ACC112 (cell line): ENCODE measurements at regions not wholly inside any gene's neighbourhood (a gene's known extent, or its start where the extent isn't known, plus 50 kb on each side); places are given as distances from the start of the nearest gene placed in this dataset.

Experiments used
- H2AFZ ChIP-seq: fragments of 200-600 bp; sonication (generic); one replicate; pipeline ENCODE4 v1.6.0; 2017; ENCODE audit warnings: antibody characterized with exemption, low read length; ENCODE audit not compliant: unreplicated experiment
- H3K27ac ChIP-seq: fragments of 200-600 bp; sonication (generic); 2 replicates; pipeline ENCODE4 v1.5.1; 2014; ENCODE audit warnings: low read depth, mild to moderate bottlenecking, antibody characterized with exemption, low read length, moderate library complexity
- H3K27me3 ChIP-seq: fragments of 200-600 bp; sonication (generic); 2 replicates; pipeline ENCODE4 v1.6.1; 2014; ENCODE audit warnings: mild to moderate bottlenecking, antibody characterized with exemption, low read length, moderate library complexity, mixed read lengths; ENCODE audit not compliant: insufficient read depth
- H3K36me3 ChIP-seq: fragments of 200-600 bp; sonication (generic); 2 replicates; pipeline ENCODE4 v1.6.1; 2016; ENCODE audit warnings: mild to moderate bottlenecking, antibody characterized with exemption, low read length, moderate library complexity, mixed read lengths; ENCODE audit not compliant: insufficient read depth
- H3K4me1 ChIP-seq: fragments of 200-600 bp; sonication (generic); one replicate; pipeline ENCODE4 v1.6.1; 2016; ENCODE audit warnings: low read length, mixed read lengths; ENCODE audit not compliant: insufficient read depth, unreplicated experiment, control insufficient read depth
- H3K4me3 ChIP-seq: fragments of 200-600 bp; sonication (generic); 2 replicates; pipeline ENCODE4 v1.5.1; 2014; ENCODE audit warnings: mild to moderate bottlenecking, low read depth, low read length
- H3K79me2 ChIP-seq: fragments of 200-600 bp; sonication (generic); one replicate; pipeline ENCODE4 v1.6.0; 2016; ENCODE audit warnings: low read length; ENCODE audit not compliant: control insufficient read depth, unreplicated experiment, insufficient read depth

GRCh38 chr18:57906852-57907251 is 103.7 kb upstream of the ATP8B1 start:
- Histone ChIP-seq H3K27me3 (no peaks in the 10 kb centered on the region), H3K36me3 (no peaks in the 10 kb centered on the region), H2AFZ (no peak overlapping the region), H3K79me2 (no peaks in the 10 kb centered on the region), H3K4me1 (no peaks in the 10 kb centered on the region), H3K4me3 (no peak overlapping the region), H3K27ac (no peak overlapping the region)

GRCh38 chr18:57904535-57904934 is 101.4 kb upstream of the ATP8B1 start:
- Histone ChIP-seq H3K4me1 (no peaks in the 10 kb centered on the region), H2AFZ (no peak overlapping the region), H3K27me3 (no peaks in the 10 kb centered on the region), H3K36me3 (no peaks in the 10 kb centered on the region), H3K4me3 (no peak overlapping the region), H3K79me2 (no peaks in the 10 kb centered on the region), H3K27ac (no peak overlapping the region)

GRCh38 chr18:57902721-57903120 is 99.6 kb upstream of the ATP8B1 start:
- H3K27me3 ChIP-seq: no peaks in the 10 kb centered on the region
- no peak overlapping the region for H3K4me3 ChIP-seq
- H3K79me2 ChIP-seq: no peaks in the 10 kb centered on the region
- H3K4me1 ChIP-seq: peaks cover 7% of the 10 kb centered on the region
- H2AFZ ChIP-seq: no peak overlapping the region
- no peak overlapping the region for H3K27ac ChIP-seq
- H3K36me3 ChIP-seq: no peaks in the 10 kb centered on the region

DNA sequence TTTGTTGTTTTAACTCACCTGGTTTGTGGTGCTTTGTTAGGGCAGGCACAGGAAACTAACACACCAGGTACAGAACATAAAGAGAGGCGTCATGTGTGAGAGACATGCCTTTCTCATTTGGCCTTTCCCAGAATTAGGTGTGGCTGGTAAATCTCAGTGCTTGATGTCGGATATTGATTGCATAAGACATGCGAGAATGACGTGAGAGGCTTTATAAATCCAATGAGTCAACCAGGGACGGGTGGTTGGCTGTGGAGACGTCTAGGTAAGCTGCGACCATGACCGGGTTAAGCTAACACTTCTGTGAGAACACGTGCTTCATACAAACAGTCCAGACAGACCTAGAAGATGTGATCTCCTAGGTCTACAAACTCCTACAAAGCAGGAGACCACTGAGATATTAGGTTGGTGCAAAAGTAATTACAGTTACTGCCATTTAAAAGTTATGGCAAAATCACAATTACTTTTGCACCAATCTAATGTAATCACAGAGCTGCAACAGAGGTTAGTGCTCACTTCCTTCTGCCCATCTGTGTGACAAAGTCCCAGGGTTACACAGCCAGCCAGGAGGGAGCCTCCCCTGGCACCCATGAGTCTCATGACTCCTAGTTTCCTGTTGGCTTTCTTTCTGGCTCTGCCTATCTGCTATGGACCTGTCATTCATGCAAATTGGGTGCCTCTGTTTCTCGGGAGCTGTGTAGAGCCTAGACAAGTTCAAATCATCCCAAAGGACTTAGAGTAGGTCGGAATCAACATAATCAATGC is 98.9 kb upstream of the ATP8B1 start:
- no peaks in the 10 kb centered on the region for H3K79me2 ChIP-seq
- H3K4me3 ChIP-seq: no peak overlapping the region
- H2AFZ ChIP-seq: no peak overlapping the region
- H3K27ac ChIP-seq: no peak overlapping the region
- peaks cover 7% of the 10 kb centered on the region for H3K4me1 ChIP-seq
- no peaks in the 10 kb centered on the region for H3K27me3 ChIP-seq
- H3K36me3 ChIP-seq: no peaks in the 10 kb centered on the region

GRCh38 chr18:57900906-57901435 is 97.9 kb upstream of the ATP8B1 start:
- H3K36me3 ChIP-seq: no peaks in the 10 kb centered on the region
- no peaks in the 10 kb centered on the region for H3K79me2 ChIP-seq
- H3K27ac ChIP-seq: no peak overlapping the region
- no peaks in the 10 kb centered on the region for H3K27me3 ChIP-seq
- H3K4me3 ChIP-seq: no peak overlapping the region
- H2AFZ ChIP-seq: no peak overlapping the region
- H3K4me1 ChIP-seq: peaks cover 7% of the 10 kb centered on the region

- no peaks in the 10 kb centered on the region for H3K36me3 ChIP-seq
- H3K4me3 ChIP-seq: no peak overlapping the region
- H2AFZ ChIP-seq: no peak overlapping the region
- no peak overlapping the region; the same call in 1 of the 2 replicates for H3K27ac ChIP-seq
- H3K27me3 ChIP-seq: no peaks in the 10 kb centered on the region
- peaks cover 7% of the 10 kb centered on the region for H3K4me1 ChIP-seq
- H3K79me2 ChIP-seq: no peaks in the 10 kb centered on the region
Measured at GRCh38 chr18:57898506-57899124, 95.5 kb upstream of the ATP8B1 start.

- Histone ChIP-seq H3K79me2 (no peaks in the 10 kb centered on the region), H3K27me3 (no peaks in the 10 kb centered on the region), H2AFZ (no peak overlapping the region), H3K36me3 (no peaks in the 10 kb centered on the region), H3K4me1 (peaks cover 7% of the 10 kb centered on the region), H3K27ac (no peak overlapping the region), H3K4me3 (no peak overlapping the region)
Measured at GRCh38 chr18:57895182-57895581, 92.1 kb upstream of the ATP8B1 start.

GRCh38 chr18:57891707-57892391 is 88.7 kb upstream of the ATP8B1 start:
- Histone ChIP-seq H3K4me3 (no peak overlapping the region), H3K36me3 (no peaks in the 10 kb centered on the region), H3K4me1 (no peaks in the 10 kb centered on the region), H3K27ac (no peak overlapping the region), H3K27me3 (no peaks in the 10 kb centered on the region), H3K79me2 (no peaks in the 10 kb centered on the region), H2AFZ (no peak overlapping the region)

DNA sequence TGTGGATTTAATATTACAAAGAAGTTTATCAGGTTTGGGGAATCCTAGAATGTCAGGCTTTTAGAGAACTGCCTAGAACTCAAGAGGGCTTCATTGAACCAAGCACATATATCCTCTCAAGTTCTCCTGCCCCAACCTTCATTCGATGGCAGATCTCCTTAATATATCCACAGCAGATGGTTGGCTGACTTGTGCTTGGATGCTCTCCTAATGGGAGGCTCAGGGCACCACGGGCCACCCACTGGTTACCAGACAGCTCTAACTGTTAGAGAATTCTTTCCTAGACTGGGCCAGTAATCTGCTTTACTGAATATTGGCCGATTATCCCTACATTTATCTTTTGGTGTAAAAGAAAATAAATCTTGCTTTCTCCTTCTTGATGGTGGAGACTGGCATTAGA is 87.2 kb upstream of the ATP8B1 start:
- Histone ChIP-seq H3K79me2 (no peaks in the 10 kb centered on the region), H3K4me3 (no peak overlapping the region), H2AFZ (no peak overlapping the region), H3K4me1 (no peaks in the 10 kb centered on the region), H3K36me3 (no peaks in the 10 kb centered on the region), H3K27me3 (no peaks in the 10 kb centered on the region), H3K27ac (no peak overlapping the region)

- H3K27ac ChIP-seq: no peak overlapping the region
- no peak overlapping the region for H2AFZ ChIP-seq
- H3K4me3 ChIP-seq: no peak overlapping the region
- no peaks in the 10 kb centered on the region for H3K36me3 ChIP-seq
- H3K79me2 ChIP-seq: no peaks in the 10 kb centered on the region
- no peaks in the 10 kb centered on the region for H3K27me3 ChIP-seq
- H3K4me1 ChIP-seq: no peaks in the 10 kb centered on the region
Measured at GRCh38 chr18:57889841-57890240, 86.7 kb upstream of the ATP8B1 start.
